Loucy (cell line): ENCODE measurements at regions not wholly inside any gene's neighbourhood (a gene's known extent, or its start where the extent isn't known, plus 50 kb on each side); places are given as distances from the start of the nearest gene placed in this dataset.

Source experiments
- EZH2phosphoT487 ChIP-seq: fragments of 200-600 bp; IDR thresholded peaks from 2 replicates; pipeline ENCODE4 v1.6.1; 2018; ENCODE audit warnings: antibody characterized with exemption, mild to moderate bottlenecking, moderate library complexity, borderline replicate concordance
- TF ChIP-seq, protein P1 (sequence below): fragments of 200-600 bp; sonication (generic); conservative IDR thresholded peaks from 2 replicates; pipeline ENCODE4 v1.5.1; 2014; ENCODE audit warnings: mild to moderate bottlenecking, antibody characterized with exemption, low read length

- TF ChIP-seq, protein P1, sequence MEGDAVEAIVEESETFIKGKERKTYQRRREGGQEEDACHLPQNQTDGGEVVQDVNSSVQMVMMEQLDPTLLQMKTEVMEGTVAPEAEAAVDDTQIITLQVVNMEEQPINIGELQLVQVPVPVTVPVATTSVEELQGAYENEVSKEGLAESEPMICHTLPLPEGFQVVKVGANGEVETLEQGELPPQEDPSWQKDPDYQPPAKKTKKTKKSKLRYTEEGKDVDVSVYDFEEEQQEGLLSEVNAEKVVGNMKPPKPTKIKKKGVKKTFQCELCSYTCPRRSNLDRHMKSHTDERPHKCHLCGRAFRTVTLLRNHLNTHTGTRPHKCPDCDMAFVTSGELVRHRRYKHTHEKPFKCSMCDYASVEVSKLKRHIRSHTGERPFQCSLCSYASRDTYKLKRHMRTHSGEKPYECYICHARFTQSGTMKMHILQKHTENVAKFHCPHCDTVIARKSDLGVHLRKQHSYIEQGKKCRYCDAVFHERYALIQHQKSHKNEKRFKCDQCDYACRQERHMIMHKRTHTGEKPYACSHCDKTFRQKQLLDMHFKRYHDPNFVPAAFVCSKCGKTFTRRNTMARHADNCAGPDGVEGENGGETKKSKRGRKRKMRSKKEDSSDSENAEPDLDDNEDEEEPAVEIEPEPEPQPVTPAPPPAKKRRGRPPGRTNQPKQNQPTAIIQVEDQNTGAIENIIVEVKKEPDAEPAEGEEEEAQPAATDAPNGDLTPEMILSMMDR, result no peak
- TF ChIP-seq EZH2phosphoT487, result no peak
These were observed 121.6 kb upstream of the TARS1 start for GRCh38 chr5:33319151-33319550.
